ENCODE measurements at regions not wholly inside any gene's neighbourhood (a gene's known extent, or its start where the extent isn't known, plus 50 kb on each side); places are given as distances from the start of the nearest gene placed in this dataset.

DNA sequence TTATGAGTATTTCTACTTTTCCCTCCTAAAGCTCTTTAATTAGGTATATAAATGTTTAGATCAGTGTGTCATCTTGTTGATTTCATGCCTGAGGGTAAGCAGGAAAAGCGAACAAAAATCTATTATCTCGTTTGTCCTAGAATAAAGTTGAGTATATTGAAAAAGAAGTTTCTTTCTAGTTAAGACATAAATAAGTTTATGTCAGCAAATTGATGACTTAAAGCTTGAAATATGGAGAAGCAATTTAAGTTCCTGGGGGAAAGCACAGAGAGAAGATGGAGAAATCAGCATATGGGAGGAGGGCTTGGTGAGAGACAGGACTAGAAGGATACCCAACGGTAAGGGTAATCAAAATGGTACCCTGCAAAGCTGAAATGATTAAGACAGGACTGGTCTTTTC, 813.4 kb downstream of the MTRR start:
- no peaks in the 10 kb centered on the region for H3K4me1 ChIP-seq
- no peak overlapping the region for H2AFZ ChIP-seq
- no peak overlapping the region for H3K9ac ChIP-seq
- no peak overlapping the region for H3K4me3 ChIP-seq (ENCODE audit: low read depth, low read length)
- no peaks in the 10 kb centered on the region for H3K36me3 ChIP-seq (ENCODE audit: control insufficient read depth, insufficient read depth, low read length)
- peaks cover 2% of the 10 kb centered on the region for H3K9me3 ChIP-seq (ENCODE audit: control insufficient read depth, low read length)
- H3K4me2 ChIP-seq (ENCODE audit: low read length) = no peak overlapping the region
- H3K27ac ChIP-seq = no peak overlapping the region
- no peaks in the 10 kb centered on the region for H3K27me3 ChIP-seq (ENCODE audit: control insufficient read depth, insufficient read depth, low read length)
- TF ChIP-seq CTCF (IDR thresholded peaks at IDR 0.05) = no peak
- H3K79me2 ChIP-seq = no peaks in the 10 kb centered on the region

- Histone ChIP-seq H3K36me3 (ENCODE audit: control insufficient read depth, insufficient read depth, low read length) (no peaks in the 10 kb centered on the region), H3K79me2 (no peaks in the 10 kb centered on the region), H2AFZ (no peak overlapping the region), H3K4me2 (ENCODE audit: low read length) (no peak overlapping the region), H3K4me3 (ENCODE audit: low read depth, low read length) (no peak overlapping the region), H3K27me3 (ENCODE audit: control insufficient read depth, insufficient read depth, low read length) (no peaks in the 10 kb centered on the region), H3K27ac (no peak overlapping the region), H3K9ac (no peak overlapping the region), H3K4me1 (no peaks in the 10 kb centered on the region), H3K9me3 (ENCODE audit: control insufficient read depth, low read length) (no peaks in the 10 kb centered on the region)
- TF ChIP-seq CTCF (IDR thresholded peaks at IDR 0.05) = no peak
Measured at GRCh38 chr5:8683496-8683895, 814.5 kb downstream of the MTRR start.

- Histone ChIP-seq H3K4me1 (no peaks in the 10 kb centered on the region), H3K36me3 (ENCODE audit: control insufficient read depth, insufficient read depth, low read length) (no peaks in the 10 kb centered on the region), H3K27ac (no peak overlapping the region), H3K4me3 (ENCODE audit: low read depth, low read length) (no peak overlapping the region), H3K79me2 (no peaks in the 10 kb centered on the region), H2AFZ (no peak overlapping the region), H3K27me3 (ENCODE audit: control insufficient read depth, insufficient read depth, low read length) (no peaks in the 10 kb centered on the region), H3K9ac (no peak overlapping the region), H3K4me2 (ENCODE audit: low read length) (no peak overlapping the region), H3K9me3 (ENCODE audit: control insufficient read depth, low read length) (no peaks in the 10 kb centered on the region)
- no peak for TF ChIP-seq CTCF (IDR thresholded peaks at IDR 0.05)
Measured at GRCh38 chr5:8685704-8686103, 816.8 kb downstream of the MTRR start.

DNA sequence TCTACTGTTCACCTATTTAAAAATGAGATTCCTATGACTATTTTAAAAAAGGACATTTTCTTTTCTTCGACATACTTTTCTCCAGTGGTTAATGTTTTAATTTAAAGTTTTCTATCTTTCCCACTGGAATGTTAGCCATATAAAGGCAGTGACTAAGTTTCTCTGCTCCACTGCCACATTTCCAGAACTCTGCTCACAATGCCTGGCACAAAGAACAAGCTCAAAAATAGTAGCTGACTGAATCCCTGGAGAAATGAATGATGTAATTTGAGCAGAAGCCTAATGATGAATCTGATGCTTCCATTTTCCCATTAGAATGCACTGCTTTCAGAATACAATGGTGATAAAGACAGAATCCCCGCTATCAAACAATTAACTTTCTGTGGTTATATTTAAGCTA, 817.8 kb downstream of the MTRR start:
- Histone ChIP-seq H2AFZ (no peak overlapping the region), H3K4me2 (ENCODE audit: low read length) (no peak overlapping the region), H3K9ac (no peak overlapping the region), H3K79me2 (no peaks in the 10 kb centered on the region), H3K4me3 (ENCODE audit: low read depth, low read length) (no peak overlapping the region), H3K9me3 (ENCODE audit: control insufficient read depth, low read length) (no peaks in the 10 kb centered on the region), H3K27me3 (ENCODE audit: control insufficient read depth, insufficient read depth, low read length) (no peaks in the 10 kb centered on the region), H3K36me3 (ENCODE audit: control insufficient read depth, insufficient read depth, low read length) (no peaks in the 10 kb centered on the region), H3K27ac (no peak overlapping the region), H3K4me1 (no peaks in the 10 kb centered on the region)
- TF ChIP-seq CTCF (IDR thresholded peaks at IDR 0.05) = no peak

- no peak for TF ChIP-seq CTCF (IDR thresholded peaks at IDR 0.05)
- Histone ChIP-seq H3K9me3 (ENCODE audit: control insufficient read depth, low read length) (no peaks in the 10 kb centered on the region), H3K4me1 (no peaks in the 10 kb centered on the region), H2AFZ (no peak overlapping the region), H3K9ac (no peak overlapping the region), H3K27ac (no peak overlapping the region), H3K79me2 (no peaks in the 10 kb centered on the region), H3K4me2 (ENCODE audit: low read length) (no peak overlapping the region), H3K36me3 (ENCODE audit: control insufficient read depth, insufficient read depth, low read length) (no peaks in the 10 kb centered on the region), H3K4me3 (ENCODE audit: low read depth, low read length) (no peak overlapping the region), H3K27me3 (ENCODE audit: control insufficient read depth, insufficient read depth, low read length) (no peaks in the 10 kb centered on the region)
Measured at GRCh38 chr5:8689773-8690172, 820.8 kb downstream of the MTRR start.

Measured in parathyroid adenoma (tissue), 2 donors.